HG02610 (cell line): ENCODE measurements at regions not wholly inside any gene's neighbourhood (a gene's known extent, or its start where the extent isn't known, plus 50 kb on each side); places are given as distances from the start of the nearest gene placed in this dataset.

ENCODE experiments used
- ATAC-seq: cut with Tn5 transposase; IDR thresholded peaks from one replicate; pipeline ENCODE4 v1.9.1; 2021; ENCODE audit warnings: mild to moderate bottlenecking, moderate library complexity; ENCODE audit not compliant: unreplicated experiment

GRCh38 chr9:99430301-99430700 is 208.2 kb downstream of the SEC61B start:
- no peak for ATAC-seq

DNA sequence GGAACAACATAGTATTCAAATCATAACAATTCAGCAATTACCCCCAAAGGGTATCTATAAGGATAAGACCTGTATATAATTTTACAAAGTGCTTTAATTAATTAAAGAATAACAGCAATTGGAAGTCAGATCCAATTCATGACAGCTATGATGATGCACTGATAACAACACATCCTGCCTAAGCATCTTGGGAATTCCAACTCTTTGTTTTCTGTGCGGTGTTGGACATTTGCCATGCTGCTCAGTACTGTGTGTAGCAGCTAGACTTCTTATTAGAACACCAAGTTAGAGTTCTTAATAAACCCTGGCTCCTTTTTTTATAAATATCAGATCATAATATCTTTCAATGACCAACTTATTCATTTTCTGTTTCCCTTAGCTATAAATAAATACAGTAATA is 209.0 kb downstream of the SEC61B start:
- no peak for ATAC-seq

GRCh38 chr9:99432075-99432474 is 210.0 kb downstream of the SEC61B start:
- ATAC-seq: no peak

DNA sequence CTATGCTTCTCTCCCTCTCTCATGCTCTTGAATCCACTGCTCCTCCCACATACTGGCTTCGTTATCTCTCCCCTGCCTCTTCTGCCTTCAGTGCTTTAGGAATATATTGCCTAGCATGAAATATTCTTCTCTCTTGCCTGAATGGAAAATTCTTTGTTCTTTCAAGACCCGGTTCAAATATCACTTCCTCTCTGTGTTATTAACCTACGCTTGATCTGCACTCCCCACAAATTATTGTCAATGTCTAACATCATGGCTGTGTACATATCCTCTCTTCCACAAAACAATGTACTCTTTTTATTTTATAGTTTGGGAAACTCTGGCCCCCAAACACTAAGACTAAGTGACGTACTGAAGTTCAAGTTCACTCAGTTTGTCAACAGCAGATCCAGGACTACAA is 211.0 kb downstream of the SEC61B start:
- ATAC-seq: no peak

DNA sequence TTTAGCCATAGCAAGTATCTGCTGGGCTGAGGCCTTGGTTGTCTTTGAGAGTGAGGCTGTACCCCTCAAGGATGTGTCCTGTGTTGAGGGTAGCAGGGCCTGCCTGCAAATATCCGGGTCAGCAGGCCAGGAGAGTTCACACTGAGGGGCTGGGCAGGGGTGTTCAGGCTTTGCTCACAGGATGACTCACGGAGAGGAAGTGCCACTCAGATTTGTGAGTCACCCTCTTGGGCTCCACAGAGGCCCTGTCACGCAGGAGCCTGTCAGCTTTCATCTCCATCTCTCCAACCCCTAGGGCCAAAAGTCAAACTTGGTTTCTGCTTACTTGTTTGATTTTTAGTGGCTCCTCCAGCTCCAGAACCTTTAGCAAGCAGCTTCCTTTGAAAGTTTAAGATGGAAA is 211.5 kb downstream of the SEC61B start:
- peak; percentile 100 for ATAC-seq

DNA sequence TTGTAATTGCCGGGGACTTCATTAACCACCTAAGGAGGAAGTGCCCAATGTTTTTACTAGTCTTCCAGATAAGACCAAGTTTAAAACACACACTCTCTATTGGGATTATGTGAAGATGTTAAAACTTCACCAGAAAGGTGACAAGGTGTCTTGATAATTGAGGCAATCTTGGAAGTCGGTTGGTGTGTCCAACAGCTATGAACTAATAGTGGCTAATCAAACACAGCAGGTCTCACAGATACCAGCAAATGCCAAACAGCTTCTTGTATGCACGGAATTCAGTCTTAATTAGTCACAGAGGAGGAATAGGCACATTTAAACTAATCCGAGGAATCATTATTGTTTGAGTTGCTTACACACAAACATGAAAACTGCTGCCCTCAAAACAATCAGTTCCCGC is 214.5 kb downstream of the SEC61B start:
- no peak for ATAC-seq

GRCh38 chr9:99437145-99437544 is 215.1 kb downstream of the SEC61B start:
- no peak for ATAC-seq

DNA sequence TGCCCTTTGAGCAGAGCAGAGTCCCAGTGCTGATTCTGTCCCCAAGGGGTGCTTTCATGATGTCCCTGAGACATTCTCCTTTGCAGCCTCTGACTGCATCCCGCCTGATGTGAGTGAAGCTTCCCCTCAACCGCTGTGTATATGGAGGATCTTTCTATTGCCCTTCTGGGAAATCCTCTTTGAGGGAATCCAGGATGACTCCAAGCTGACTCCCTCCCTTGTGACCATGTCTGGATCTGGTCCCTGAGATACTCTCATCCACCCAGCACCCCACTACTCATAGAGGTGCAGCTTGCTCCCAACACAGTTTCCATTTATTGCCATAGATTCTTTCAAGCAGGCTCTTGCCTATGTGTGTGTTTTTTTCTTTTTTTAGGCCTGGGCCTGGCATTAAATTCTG is 216.5 kb downstream of the SEC61B start:
- ATAC-seq: no peak

- ATAC-seq: no peak
Observed at GRCh38 chr9:99441829-99442228, 219.7 kb downstream of the SEC61B start.

- ATAC-seq: no peak
Observed at GRCh38 chr9:99445371-99445891, 223.3 kb downstream of the SEC61B start.

- ATAC-seq: no peak
Observed at GRCh38 chr9:99445920-99446319, 223.8 kb downstream of the SEC61B start.

DNA sequence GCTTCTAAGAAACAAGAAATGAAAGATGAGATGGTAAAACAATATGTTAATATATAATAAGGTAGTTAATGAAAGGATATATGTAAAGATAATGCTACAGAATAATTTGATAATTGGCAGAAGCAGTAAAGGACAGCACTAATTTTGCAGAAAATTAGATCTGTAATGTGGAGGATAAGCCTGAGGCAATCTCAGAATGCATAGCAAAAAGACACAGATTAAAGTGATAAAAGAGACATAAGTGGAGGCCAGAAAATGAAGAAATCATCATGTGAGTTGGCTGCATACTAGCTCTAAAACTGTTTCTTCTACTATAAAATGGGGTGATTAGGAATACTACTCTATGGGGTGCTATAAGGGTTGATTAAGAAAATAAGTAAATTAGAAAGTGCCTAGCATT is 225.9 kb downstream of the SEC61B start:
- ATAC-seq: no peak

- ATAC-seq: no peak
Observed at GRCh38 chr9:99449726-99450125, 227.6 kb downstream of the SEC61B start.

GRCh38 chr9:99451112-99451606 is 229.1 kb downstream of the SEC61B start:
- ATAC-seq: no peak

GRCh38 chr9:99457406-99457805 is 235.3 kb downstream of the SEC61B start:
- no peak for ATAC-seq

GRCh38 chr9:99457981-99458380 is 235.9 kb downstream of the SEC61B start:
- ATAC-seq: no peak

DNA sequence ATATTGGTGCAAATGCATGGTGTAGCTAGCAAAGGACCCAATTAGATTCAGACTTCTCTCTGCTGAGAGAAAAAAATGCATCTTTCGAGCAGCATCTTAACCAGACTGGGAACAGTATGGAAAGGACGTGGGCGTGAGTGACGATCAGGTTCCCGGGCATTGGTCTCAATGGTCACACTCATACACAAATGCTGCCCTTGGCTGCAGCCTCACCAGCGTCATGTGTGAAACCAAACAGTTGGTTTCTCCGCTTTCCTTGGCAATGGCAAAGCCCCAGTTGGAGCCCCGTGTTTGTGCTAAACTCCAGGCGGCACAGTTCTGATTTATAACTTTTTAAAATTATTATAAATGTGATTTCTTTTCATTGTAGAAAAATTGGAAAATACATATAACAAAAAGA is 237.8 kb downstream of the SEC61B start:
- ATAC-seq: no peak

DNA sequence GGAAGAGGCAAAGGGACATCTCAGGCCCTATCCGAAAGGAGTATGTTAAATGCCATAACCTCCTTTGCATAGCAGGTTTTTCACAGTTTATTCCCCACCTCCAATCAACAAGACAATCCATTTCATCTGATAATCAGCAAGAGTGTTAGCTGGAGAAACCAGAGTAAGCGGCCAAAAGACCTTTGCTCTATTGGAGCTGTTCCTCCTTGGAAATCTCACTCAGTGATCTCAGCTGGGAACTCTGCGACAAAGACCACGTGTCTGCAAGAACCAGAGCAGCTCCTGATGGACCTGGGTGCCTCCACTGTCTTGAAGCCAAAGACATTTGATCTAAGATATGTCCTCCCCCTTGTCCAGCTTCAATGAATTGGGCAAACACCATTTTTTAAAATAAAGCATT is 241.0 kb downstream of the SEC61B start:
- no peak for ATAC-seq

GRCh38 chr9:99464568-99464967 is 242.5 kb downstream of the SEC61B start:
- ATAC-seq: no peak

DNA sequence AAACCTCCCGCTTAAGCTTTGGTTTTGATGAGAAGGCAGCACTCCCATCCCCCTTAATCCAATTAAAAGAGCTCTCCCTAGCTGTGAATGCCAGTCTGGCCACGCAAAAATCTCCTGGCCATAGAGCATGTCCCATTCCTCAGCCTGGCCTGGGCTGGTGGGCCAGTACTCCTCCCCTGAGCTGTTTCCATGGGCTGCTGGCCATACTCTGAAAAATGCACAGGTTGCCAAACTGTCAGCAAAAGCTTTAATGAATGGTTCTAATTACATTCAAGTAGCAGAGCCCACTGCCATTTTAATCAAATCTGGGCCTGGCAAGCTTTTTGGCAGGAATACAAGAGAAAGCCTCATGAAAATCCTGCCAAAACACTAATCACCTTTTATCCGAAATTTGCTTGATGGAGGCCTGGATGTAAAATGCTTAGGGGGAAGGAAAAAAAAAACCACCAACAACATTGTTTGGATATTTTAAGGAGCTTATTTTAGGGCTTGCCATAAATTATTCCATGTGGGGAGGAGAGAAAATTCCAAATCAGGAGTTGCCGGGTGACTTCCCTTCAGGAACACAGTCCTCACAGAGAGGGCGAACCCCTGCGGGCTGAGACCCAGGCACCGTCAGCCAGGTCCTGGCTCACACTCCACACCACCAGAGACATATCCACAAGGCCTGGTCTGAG is 243.3 kb downstream of the SEC61B start:
- no peak for ATAC-seq

GRCh38 chr9:99466104-99466503 is 244.0 kb downstream of the SEC61B start:
- no peak for ATAC-seq

- no peak for ATAC-seq
Observed at GRCh38 chr9:99466781-99467180, 244.7 kb downstream of the SEC61B start.

DNA sequence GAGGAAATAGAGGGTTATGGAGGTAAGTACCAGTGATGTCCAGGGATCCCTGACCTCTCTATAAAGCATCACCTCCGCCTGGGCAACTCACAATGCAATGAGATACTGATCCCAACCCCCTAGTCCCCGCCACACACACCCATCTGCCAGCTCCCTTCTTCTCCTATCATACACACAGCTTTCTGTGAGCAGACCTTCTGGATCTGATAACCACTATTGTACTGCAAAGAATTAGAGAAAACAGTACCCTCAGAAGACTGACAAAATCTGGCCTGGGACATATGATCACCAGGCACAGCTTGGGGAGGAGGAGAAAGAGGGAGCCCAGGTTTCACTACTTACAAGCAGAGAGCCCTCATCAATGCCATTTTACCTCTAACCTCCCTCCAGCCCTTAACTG is 249.0 kb downstream of the SEC61B start:
- ATAC-seq: no peak
